SH-SY5Y (cell line): ENCODE measurements at regions not wholly inside any gene's neighbourhood (a gene's known extent, or its start where the extent isn't known, plus 50 kb on each side); places are given as distances from the start of the nearest gene placed in this dataset.

Experiments
- GATA2 ChIP-seq: IDR thresholded peaks from 2 replicates; pipeline ENCODE4 v1.6.1; 2011; ENCODE audit warnings: mild to moderate bottlenecking, low read depth, low read length
- GATA3 ChIP-seq: IDR thresholded peaks from 2 replicates; pipeline ENCODE4 v1.6.1; 2011; ENCODE audit warnings: low read depth, mild to moderate bottlenecking, low read length, moderate library complexity

DNA sequence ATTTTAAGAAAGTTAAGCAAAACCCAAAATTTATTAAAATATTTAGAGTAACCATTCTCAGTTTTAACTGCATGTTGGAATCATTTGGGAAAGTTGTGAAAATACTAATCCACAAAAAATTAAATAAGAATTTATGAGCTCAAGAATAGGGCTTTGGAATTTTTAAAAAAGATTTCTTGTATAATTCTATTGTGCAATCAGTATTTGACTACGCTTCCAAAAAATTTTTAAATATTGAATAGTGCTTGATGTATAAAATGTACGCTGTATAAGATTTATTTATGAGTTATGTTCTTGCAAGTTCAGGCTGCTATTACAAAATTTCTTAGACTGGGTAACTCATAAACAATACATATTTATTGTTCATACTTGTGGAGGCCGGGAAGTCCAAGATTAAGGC lies 571.7 kb downstream of the MMUT start:
- TF ChIP-seq GATA2 (no peak), GATA3 (no peak)
